SK-N-MC (cell line): ENCODE measurements at regions not wholly inside any gene's neighbourhood (a gene's known extent, or its start where the extent isn't known, plus 50 kb on each side); places are given as distances from the start of the nearest gene placed in this dataset.

Experiments used
- DNase-seq: peaks from one replicate; pipeline ENCODE4 v3.0.0-alpha.2; 2011; ENCODE audit warnings: low read depth, low spot score
- H3K27ac ChIP-seq: fragments of 200-600 bp; sonication (generic); 2 replicates; pipeline ENCODE4 v1.5.1; 2016; ENCODE audit warnings: mixed run types
- H3K36me3 ChIP-seq: fragments of 200-600 bp; sonication (generic); 2 replicates; pipeline ENCODE4 v1.6.1; 2017; ENCODE audit warnings: antibody characterized with exemption, low read length, mixed read lengths; ENCODE audit not compliant: insufficient read depth
- H3K4me3 ChIP-seq: fragments of 200-600 bp; sonication (generic); 2 replicates; pipeline ENCODE4 v1.5.1; 2016
- H3K9ac ChIP-seq: fragments of 200-600 bp; sonication (generic); 2 replicates; pipeline ENCODE4 v1.8.0; 2017; ENCODE audit warnings: mixed run types, mixed read lengths; ENCODE audit not compliant: insufficient read length
- H3K9me3 ChIP-seq: fragments of 200-600 bp; sonication (generic); 2 replicates; pipeline ENCODE4 v1.6.1; 2017; ENCODE audit warnings: low read depth, mild to moderate bottlenecking, antibody characterized with exemption, low read length, moderate library complexity, mixed read lengths
- EZH2 ChIP-seq: fragments of 200-600 bp; sonication (generic); IDR thresholded peaks from one replicate; pipeline ENCODE4 v1.6.1; 2017; ENCODE audit warnings: antibody characterized with exemption
- FOXP2 ChIP-seq: optimal IDR thresholded peaks from 2 replicates; pipeline ENCODE3; 2011; ENCODE audit warnings: mild to moderate bottlenecking, moderate library complexity; ENCODE audit not compliant: insufficient read depth; ENCODE audit errors: extremely low read length, control extremely low read depth
- POLR2AphosphoS5 ChIP-seq: IDR thresholded peaks from 2 replicates; pipeline ENCODE4 v1.6.1; 2012; ENCODE audit warnings: mild to moderate bottlenecking, low read depth, low read length, borderline replicate concordance

- no peak overlapping the region for H3K27ac ChIP-seq
- DNase-seq, result no peak
- no peak for TF ChIP-seq POLR2AphosphoS5
- TF ChIP-seq EZH2, result no peak
- H3K4me3 ChIP-seq, result no peak overlapping the region
- H3K9me3 ChIP-seq, result no peaks in the 10 kb centered on the region
- H3K9ac ChIP-seq, result no peak overlapping the region
- H3K36me3 ChIP-seq, result no peaks in the 10 kb centered on the region
Measured at GRCh38 chr2:221777119-221777518, 205.0 kb upstream of the EPHA4 start.

GRCh38 chr2:221775096-221775495, 203.0 kb upstream of the EPHA4 start:
- Histone ChIP-seq H3K27ac (no peak overlapping the region), H3K9me3 (no peaks in the 10 kb centered on the region), H3K36me3 (no peaks in the 10 kb centered on the region), H3K9ac (no peak overlapping the region), H3K4me3 (no peak overlapping the region)
- DNase-seq, result no peak
- TF ChIP-seq POLR2AphosphoS5 (no peak), EZH2 (no peak)

GRCh38 chr2:221774136-221774535, 202.0 kb upstream of the EPHA4 start:
- Histone ChIP-seq H3K9ac (no peak overlapping the region), H3K9me3 (no peaks in the 10 kb centered on the region), H3K4me3 (no peak overlapping the region), H3K36me3 (no peaks in the 10 kb centered on the region), H3K27ac (no peak overlapping the region)
- TF ChIP-seq EZH2 (no peak), POLR2AphosphoS5 (no peak), FOXP2 (no peak)
- DNase-seq, result no peak

DNA sequence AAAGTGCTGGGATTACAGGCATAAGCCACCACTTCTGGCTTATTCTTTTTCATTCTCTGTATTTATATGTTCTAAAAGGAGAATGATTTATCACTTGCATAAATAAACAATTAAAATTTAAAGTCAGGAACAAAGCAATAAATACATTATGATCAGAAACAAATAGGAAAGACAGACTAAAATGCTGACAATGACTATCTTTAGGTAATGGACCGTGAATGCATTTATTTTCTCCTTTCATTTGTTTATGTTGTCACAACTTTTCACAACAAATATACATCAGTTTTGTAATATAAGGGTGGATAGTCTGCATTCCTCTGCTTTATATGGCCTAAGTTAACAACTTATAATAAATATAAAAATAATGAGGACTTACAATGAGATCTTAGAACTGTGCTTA, 199.2 kb upstream of the EPHA4 start:
- DNase-seq, result no peak
- no peak overlapping the region for H3K9ac ChIP-seq
- TF ChIP-seq POLR2AphosphoS5 (no peak), FOXP2 (no peak), EZH2 (no peak)
- no peak overlapping the region for H3K4me3 ChIP-seq
- no peaks in the 10 kb centered on the region for H3K9me3 ChIP-seq
- H3K36me3 ChIP-seq, result no peaks in the 10 kb centered on the region
- H3K27ac ChIP-seq, result no peak overlapping the region

- Histone ChIP-seq H3K9ac (no peak overlapping the region), H3K4me3 (no peak overlapping the region), H3K27ac (no peak overlapping the region), H3K9me3 (no peaks in the 10 kb centered on the region), H3K36me3 (no peaks in the 10 kb centered on the region)
- TF ChIP-seq EZH2 (no peak), FOXP2 (no peak), POLR2AphosphoS5 (no peak)
- DNase-seq, result no peak
Measured at GRCh38 chr2:221767106-221768012, 195.3 kb upstream of the EPHA4 start.

DNA sequence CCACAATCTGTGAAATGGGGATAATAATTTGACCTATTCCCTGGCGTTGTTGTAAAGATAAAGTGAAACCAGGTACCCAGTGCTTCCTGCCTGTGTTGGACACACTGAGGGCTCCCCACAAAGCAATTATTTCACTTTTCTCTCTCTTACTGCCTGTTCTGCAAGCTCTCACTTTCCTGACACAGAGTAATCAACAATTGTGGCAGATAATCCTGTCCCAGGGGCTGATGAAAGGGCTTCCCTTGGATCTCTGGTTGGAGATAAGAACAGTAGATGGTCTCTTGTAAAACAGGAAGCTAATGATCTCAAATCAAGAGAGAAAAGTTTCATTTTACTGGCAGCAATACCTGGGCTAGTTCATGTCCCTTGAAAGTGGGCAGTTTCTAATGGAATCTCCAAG, 190.4 kb upstream of the EPHA4 start:
- Histone ChIP-seq H3K9ac (no peak overlapping the region), H3K36me3 (no peaks in the 10 kb centered on the region), H3K4me3 (no peak overlapping the region), H3K27ac (no peak overlapping the region), H3K9me3 (no peaks in the 10 kb centered on the region)
- TF ChIP-seq EZH2 (no peak), FOXP2 (no peak), POLR2AphosphoS5 (no peak)
- DNase-seq, result no peak

- no peak for TF ChIP-seq EZH2
- no peak for TF ChIP-seq FOXP2
- no peak for TF ChIP-seq POLR2AphosphoS5
- no peak for DNase-seq
- no peak overlapping the region for H3K4me3 ChIP-seq
- H3K9me3 ChIP-seq, result no peaks in the 10 kb centered on the region
- no peak overlapping the region for H3K9ac ChIP-seq
- H3K27ac ChIP-seq, result no peak overlapping the region
- H3K36me3 ChIP-seq, result no peaks in the 10 kb centered on the region
Measured at GRCh38 chr2:221761260-221761659, 189.2 kb upstream of the EPHA4 start.

GRCh38 chr2:221758076-221758475, 186.0 kb upstream of the EPHA4 start:
- H3K9me3 ChIP-seq, result no peaks in the 10 kb centered on the region
- TF ChIP-seq FOXP2 (no peak), POLR2AphosphoS5 (no peak), EZH2 (no peak)
- no peak overlapping the region for H3K9ac ChIP-seq
- no peak overlapping the region for H3K4me3 ChIP-seq
- H3K27ac ChIP-seq, result no peak overlapping the region
- DNase-seq, result no peak
- H3K36me3 ChIP-seq, result no peaks in the 10 kb centered on the region

GRCh38 chr2:221753401-221753800, 181.3 kb upstream of the EPHA4 start:
- no peak for TF ChIP-seq POLR2AphosphoS5
- no peak for TF ChIP-seq FOXP2
- TF ChIP-seq EZH2, result no peak
- H3K9ac ChIP-seq, result no peak overlapping the region
- DNase-seq, result no peak
- no peak overlapping the region for H3K27ac ChIP-seq
- no peaks in the 10 kb centered on the region for H3K9me3 ChIP-seq
- no peak overlapping the region for H3K4me3 ChIP-seq
- H3K36me3 ChIP-seq, result no peaks in the 10 kb centered on the region
